DMS153 (cell line): ENCODE measurements at regions not wholly inside any gene's neighbourhood (a gene's known extent, or its start where the extent isn't known, plus 50 kb on each side); places are given as distances from the start of the nearest gene placed in this dataset.
A peak's percentile ranks its signal among the peaks of the same experiment; 100 is the strongest.
"Not testable (repeated sequence)": the region's sequence is repeated elsewhere in the genome, so short reads cannot be mapped to it uniquely, and the experiment has no call there.

ENCODE experiments used
- DNase-seq: peaks from one replicate; lab custom pipeline; 2025; lab: John Stamatoyannopoulos, UW

DNA sequence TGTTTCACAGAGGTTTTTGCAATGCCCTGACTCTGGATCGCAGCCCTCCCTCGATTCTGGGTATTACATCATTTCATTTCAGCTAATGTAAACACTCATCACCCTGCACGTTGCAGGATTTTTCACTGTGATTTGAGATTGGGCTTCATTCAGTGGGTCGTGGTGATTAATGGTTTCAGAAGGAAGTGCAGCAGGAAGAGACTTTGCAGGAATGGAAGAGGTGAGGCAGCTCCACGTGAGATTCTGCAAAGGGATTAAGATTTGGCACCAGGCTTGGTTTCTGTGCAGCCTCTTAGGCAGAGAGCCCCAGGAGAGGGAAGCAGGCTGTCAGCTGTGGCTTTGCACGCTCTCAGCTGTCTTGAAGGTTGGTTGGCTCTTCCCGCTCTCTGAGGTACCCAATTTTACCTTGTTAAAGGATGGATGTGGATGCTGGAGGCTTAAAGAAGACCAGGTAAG lies 95.2 kb downstream of the PLCE1 start:
- peak; percentile 13 for DNase-seq

DNA sequence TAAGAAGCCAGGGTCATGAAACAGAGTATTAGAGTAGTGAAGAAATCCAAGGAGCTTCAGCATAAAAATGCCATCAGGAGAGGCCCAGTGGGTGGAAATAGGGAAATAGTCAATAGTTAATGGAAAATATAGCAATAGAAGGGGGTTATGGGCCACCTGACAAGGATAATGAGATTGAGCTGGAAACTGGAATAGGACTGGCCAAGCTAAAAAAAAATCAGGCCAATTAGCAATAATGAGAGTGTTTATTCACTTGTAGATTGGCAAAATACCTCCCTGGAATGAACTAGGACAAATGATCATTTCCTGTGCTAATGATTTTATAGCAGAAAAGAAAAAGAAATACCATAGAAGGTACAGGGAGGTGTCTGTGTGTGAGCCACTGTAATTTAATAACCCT lies 97.9 kb downstream of the PLCE1 start:
- DNase-seq: no peak

DNA sequence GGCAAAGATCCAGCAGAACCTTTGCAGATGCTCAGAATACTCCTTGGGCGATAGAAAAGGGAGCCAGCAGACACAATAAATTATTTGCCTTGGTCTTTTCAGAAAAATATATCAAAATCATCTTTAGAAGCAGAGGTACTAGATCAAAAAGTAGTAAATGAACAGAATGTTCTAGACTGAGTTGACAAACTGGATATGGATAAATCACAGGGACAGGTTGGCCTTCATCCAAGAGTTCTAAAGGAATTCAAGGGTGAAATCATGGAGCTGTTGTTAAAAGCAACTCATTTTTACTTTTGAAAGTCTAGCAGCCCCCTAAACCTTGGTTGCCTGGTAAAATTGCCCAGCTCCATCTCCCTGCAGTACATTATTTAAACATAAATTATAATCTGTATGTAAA lies 99.1 kb downstream of the PLCE1 start:
- no peak for DNase-seq

DNA sequence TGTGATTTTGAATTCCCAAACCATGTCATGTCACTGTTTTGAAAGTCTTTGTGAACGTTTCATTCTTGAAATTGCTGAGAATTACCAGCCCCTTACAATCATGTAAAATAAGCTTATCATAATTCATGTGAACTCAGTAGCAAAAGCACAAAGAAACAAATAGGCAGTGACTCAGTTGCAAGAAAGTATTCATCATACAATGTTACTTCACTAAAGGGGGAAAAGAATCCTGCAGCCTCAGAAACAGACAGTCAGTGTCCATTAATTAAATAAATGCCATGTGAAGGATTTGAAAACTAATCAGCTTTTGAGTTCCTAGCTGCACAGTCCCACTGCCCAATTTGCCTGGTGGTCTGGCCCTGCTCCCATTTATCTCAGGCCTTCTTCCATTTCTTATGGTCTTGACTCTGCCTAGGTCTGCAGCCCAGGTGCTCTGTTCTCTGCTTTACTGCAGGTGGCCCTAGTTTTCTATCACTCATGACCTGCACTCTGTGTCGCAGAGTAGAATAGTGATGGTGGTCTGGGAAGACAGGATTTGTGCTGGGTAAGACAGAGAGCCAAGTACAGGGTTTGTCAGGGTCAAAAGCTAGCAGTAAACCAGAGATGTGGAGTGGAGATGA lies 99.7 kb downstream of the PLCE1 start:
- no peak for DNase-seq

DNA sequence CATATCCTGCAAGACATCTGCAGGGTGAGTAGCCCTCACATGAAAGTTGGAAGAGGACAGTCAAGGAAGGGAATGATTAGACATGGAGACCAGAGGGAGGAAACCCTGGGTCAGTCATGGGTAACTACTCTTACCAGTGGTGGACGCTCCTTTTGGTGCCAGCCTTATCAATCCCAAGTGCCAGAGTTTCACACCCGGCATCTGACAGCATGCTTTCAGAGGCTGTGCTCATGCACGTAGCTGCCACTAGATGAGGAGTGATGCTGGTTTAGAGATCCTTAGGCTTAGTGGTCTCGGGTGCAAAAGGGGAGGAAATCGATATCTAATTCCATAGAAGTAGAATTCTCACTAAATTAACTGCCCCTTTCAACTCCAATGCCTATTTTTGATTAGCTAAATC lies 100.8 kb downstream of the PLCE1 start:
- DNase-seq: no peak

DNA sequence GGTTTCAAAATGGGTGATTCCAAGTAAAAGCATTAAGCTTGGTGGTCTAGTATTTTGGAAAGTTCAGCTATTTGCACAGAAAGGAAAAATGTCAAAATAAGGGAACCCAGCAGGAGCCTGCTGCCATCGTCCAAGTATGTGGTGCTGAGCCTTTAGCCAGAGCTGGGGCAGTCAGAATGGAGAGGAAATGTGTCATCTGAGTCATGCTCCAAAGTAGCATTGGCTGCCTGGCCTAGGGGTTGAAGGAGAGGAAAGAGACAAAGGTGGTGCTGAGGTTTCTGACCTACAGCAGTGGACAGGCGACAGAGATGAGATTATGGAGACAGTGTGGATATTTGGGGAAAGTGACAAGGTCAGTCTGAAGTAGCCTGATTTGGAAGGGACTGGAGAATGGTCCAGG lies 103.9 kb downstream of the PLCE1 start:
- DNase-seq: no peak

DNA sequence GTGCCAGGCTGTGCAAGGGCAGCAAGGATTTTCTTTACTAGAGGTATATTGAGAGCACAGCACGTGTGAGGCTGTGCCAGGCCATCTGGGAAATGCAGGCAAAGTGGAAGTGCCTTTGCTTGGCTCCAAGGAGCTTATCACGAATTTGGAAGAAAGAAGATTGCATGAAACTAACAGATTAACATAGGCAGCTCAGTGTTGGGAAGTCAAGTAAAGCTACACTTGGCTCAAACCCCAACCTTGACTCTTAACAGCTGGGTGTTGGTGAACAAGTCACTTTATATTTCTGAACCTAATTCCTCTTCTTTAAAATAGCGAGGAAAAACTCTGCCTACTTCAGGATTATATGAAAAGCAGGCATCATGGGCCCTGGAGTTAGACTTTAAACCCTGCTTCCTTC lies 105.2 kb downstream of the PLCE1 start:
- no peak for DNase-seq

DNA sequence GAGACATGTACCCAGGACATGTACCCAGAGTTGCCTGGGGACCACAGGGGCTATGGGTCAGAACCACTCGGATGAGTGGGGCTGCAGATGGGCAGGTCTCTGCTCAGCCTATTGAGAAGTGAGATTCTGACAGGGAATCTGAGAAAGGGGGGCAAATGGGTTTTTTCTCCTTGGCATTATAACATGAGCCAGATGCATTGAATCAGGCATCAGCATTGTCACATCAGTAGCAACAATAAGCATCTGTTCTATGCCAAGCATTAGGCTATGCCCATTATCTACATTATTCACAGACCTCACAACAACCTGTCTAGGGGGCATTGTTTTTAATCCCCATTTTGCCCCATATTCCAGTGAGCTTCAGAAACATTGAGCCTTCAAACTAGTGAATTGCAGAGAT lies 108.2 kb downstream of the PLCE1 start:
- DNase-seq: no peak

DNA sequence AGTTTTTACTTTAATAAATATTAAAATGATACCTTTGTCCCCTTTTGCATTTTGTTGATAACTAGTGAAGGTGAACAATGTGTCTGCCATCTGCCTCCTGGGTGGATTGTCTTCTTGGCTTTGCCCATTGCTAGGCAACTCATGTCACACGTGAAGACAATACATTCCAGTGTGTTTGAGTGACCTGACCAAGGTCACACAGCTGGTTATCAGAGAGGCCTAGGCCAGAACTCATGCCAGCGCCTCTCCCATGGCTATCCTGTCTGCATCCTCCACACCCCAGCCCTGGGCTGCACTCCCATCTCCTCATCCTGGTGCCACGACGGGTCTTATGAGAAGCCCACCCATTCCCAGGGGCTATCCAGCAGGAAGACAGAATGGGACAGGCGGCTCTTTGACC lies 108.7 kb downstream of the PLCE1 start:
- no peak for DNase-seq

DNA sequence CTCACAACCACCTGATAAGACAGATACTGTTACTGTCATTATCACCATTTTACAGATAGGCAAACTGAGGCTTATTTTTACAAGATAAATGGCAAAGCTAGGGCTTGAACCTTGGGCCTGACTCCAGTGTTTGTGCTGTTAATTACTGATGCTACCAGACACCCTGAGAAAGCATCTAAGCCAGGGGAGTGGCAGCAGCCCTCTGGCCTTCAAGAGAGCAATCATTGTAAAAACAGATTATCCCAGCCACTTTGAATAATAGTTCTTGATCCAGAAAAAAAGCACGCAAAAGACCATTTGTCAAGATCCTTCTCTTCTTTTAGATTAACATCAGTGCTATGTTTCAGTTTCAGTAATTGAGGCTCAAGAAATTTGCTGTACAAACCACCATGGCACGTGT lies 109.5 kb downstream of the PLCE1 start:
- no peak for DNase-seq

DNA sequence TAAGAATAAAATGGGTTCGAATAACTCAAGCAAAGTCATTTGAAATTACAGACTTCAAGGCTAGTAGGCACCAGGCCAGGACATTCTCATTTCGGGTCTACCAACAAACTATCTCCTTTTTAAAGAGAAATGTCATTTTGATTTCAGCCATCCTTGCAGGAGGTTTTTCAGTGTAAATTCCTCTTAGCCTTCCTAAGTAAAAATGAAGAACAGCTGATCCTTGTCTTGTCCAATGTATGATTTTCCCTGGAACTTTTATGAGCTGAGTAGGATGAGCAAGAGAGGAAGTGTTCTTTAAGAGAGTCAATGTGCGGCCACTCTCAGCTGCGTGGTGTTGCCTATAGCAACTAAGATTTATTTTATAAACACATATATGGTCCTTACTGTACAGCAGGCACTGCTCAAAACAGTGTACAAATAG lies 110.1 kb downstream of the PLCE1 start:
- no peak for DNase-seq

DNA sequence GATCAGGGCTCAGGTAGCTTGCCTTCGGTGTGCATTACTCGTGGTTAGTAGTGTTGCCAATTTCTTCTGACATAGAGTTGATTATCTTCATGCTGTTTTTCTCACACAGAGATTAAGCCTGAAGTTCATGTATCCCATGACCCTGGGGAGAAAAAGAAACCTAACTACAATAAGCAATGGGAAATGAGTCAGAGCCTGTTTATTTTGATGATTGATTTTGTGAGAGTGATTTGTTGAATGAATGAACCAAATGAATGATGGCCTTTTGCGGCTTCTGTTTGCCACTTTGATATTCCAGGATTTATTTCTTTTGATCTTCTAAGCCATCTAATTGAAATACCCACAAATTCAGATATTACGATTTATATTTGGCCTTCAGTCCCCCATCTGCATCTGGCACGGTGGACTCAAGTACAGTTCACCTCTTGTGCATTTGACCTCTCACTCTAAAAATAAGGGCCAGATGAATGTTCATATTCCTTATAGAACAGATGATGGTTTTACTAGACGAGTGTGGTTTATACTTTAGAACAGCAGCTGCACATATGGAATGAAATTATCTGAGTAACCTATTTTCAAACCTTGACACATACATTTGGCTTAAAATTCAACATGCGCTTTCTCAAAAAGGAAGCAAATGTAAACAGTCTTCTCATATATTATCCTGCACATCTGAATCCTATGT lies 110.7 kb downstream of the PLCE1 start:
- no peak for DNase-seq

DNA sequence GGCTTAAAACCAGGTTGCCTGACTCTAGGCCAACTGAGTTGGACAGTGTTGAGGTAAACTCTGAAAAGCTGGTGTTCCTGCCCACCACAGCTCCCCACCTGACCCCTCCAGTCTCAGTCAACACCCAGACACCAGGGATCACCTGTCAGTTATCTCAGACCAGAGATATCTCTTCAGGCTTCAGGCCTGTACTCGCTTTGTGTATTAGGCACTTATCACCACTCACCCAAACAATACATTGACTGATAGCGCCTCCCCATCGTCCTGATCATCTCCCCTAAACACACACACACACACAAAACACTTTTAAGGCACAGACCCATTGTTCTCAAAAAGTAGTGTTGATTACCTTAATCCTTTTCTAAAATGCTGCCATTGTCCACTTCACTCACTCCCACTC lies 111.5 kb downstream of the PLCE1 start:
- peak; percentile 5 for DNase-seq

DNA sequence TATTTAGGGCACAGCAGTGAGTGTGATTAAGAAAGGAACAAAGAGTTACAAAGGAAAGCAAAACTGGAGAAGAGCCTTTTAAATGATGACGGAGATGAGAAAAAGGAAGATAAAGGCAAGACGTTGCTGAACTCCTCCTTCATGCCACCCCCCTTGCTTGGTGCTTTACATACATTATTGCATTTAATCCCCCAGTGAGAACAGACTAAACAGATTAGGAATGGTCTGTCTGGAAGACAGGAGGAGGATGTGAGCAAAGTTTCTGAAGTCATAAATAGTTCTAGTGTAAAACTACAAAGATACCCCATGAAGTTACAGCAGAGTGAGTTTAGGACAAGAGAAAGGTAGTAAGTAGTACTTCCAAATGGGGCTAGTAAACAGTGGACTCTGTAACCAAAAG lies 113.5 kb downstream of the PLCE1 start:
- DNase-seq: no peak

DNA sequence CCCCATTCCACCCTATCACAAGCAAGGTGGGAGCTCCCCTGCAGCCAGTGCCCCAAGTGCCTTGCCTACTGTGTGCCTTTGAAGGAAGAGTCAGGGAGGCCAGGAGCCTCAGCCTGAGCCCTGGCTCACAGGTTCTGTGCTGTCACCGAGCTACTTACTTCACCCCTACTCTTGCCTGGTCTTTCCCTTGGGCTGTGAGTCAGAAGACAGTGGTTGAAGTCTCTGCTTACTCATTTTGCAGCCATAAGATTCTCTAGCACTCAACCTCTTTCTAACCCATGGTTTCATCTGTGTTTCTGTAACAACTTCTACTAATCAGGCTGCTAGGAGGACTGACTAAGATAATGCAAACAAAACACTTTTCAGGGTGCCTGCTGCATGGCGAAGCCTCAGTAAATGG lies 114.5 kb downstream of the PLCE1 start:
- no peak for DNase-seq

DNA sequence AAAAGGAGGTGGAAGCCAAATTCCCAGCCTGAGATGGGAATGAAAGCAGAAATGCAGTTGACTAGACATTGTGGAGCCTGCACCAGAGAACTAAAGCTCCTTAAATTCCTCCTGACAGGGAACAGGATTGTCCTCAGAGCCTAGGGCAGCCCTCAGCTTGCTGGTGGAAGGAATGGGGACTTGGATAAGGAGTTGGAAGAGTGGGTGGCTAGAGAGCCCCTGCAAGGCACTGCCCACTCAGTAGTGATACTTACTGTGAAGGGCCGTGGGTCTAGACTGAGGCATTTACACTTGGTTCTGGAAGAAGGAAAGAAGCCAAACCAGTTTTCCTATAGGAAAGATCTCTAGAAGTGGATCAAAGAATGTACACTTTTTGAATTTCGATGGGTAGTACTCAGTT lies 117.6 kb downstream of the PLCE1 start:
- DNase-seq: no peak

DNA sequence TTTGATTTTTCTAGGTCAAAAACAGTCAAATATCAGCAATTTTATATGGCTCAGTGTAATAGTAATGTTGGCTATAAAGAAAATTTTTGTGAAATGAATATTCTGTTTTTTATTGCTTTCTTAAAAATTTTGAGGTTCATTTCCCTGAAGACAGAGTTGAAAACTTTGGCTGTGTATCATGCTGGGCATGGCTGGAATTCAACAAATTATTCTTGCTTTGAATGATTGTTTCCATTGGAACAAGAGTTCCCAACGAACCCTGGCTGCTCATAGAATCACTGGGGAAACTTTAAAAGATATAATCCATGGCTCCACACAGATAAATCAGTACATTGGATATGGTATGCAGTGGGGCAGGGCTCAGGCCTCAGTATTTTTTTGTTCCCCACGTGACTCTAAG lies 118.6 kb downstream of the PLCE1 start:
- no peak for DNase-seq

DNA sequence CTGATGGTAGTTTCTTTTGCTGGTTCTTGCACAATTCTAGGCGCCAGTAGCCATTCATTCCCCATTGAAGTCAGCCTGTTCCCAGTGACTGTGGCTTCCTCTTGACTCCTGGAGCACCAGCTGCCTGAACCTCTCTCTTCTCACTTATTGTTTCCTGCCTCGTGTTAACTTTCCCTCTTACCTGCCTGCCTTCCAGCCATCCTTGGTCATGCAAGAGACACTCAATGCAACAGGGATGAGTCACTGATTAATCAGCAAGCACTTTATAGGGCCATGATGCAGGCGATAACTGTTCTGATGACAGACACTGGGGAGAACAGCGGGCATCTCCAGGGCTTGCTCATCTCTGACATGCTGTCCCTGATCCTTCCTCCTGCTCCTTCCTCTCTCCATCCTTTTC lies 122.0 kb downstream of the PLCE1 start:
- peak; percentile 2 for DNase-seq

DNA sequence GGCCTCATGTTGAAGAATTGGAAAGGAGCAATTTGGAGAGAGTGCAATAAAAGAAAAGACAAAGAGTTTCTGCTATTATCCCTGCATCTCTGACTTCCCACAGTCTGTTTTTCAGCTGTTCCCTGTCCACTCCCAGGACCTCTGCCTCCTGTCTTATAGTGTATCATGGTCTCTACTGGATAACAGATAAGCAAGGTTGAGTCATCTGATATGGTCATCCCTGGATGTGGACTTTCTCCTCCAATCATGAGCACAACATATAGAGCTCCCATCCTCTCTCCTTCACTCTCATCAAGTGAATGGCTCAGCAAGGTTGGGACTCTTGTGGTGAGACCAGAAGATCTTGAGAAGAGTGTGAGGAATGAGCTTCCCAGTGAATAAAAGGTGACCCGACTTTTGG lies 123.1 kb downstream of the PLCE1 start:
- no peak for DNase-seq

DNA sequence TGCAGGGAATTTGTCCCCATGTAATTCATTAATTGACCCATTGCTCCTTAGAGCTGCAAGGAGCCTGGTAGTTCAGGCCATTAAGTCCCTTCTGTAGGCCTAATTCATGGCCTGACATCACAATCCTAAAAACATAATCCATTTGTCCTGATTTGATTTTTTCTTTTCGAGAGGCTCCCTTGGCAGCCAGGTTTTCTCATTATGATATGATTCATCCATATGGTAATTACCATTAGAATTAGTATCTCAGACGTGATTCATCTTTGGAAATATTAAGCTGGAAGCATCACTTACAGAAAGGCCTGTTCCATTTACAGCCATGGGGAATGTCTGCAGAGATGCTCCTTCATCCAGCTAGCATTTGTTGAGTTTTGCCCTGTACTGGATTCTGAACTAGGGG lies 128.5 kb downstream of the PLCE1 start:
- DNase-seq: no peak

DNA sequence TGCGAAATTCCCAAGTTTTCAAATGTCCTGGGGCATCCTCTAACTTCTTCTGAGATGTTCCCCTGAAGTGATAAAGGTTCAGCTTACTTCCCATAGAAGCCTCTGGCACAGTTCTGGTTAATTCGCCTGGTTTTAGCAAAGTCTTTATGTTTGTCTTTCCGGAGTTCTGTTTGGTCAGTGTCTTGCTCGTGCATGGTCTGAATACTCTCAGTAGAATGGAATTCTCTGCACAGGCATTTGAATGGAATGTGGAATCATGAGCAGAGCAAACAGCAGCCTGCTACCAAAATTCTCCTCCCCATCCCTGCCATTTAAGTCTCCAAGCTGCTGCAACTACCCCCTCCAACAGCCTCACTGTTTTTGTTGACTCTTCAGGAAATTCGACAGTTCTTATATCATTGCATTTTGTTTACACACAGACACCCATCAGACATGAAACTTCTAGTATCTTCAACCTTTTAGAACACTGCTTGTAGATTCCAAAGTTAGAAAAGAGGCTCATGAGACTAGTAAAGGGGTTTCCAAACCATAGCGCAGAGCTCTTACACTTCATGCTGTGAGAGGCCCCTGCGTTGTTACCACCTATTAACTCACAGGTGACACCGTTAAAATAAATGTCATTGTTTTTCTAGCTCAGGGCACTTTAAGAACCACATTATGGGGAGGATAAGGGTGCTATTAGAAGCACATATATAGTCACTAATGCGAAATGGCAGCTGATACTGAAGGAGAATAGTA lies 129.7 kb downstream of the PLCE1 start:
- no peak for DNase-seq

DNA sequence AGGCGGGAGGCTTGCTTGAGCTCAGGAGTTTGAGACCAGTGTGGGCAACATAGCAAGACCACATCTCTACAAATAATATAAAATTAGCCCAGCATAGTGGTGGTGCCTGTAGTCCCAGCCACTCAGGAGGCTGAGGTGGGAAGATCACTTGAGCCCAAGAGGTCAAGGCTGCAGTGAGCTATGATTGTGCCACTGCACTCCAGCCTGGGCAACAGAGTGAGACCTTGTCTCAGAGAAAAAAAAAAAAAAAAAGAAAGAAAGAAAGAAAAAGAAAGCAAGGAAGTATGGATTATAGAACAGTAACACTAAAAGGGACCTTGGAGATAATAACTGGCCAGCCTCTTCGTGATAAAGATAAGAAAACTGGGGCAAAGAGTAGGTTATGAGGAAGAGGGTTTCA lies 130.4 kb downstream of the PLCE1 start:
- not testable (repeated sequence) for DNase-seq

DNA sequence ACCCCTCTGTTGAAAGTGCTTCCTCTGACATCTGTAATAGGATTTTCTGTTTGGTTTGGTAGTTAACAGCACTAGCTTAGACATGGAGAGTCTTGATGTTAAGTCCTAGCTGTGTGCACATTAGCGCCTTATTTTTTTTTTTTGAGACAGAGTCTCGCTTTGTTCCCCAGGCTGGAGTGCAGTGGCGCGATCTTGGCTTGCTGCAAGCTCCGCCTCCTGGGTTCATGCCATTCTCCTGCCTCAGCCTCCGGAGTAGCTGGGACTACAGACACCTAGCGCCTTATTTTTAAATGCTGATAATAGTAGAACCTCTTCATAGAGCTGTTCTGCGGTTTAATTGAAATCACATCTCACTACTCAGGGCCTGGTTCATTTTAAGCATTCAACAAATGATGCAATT lies 131.5 kb downstream of the PLCE1 start:
- DNase-seq: not testable (repeated sequence)
